ENCODE measurements at regions not wholly inside any gene's neighbourhood (a gene's known extent, or its start where the extent isn't known, plus 50 kb on each side); places are given as distances from the start of the nearest gene placed in this dataset.

DNA sequence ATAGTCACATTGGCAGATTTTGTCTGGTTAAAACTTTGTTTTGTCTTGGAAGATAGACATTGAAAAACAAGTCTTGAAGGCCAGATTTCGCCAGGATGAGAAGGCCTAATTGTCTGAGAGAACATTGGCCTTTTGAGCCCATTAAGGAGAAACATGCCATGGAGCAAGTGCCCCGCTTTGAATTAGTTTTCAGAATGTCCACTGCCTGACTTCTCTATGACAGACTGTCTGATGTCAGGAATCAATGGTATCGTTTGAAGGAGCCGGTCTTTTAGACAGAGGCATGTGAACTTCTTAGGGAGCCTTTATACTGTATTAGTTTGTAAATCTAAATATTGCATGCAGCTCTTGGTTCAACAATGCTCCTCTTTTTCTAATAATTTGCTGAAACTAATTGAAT, 155.9 kb downstream of the DLEU7 start:
- intact Hi-C loops (cut with DNase I; ENCODE audit: low total_unique reads) = no loop called here
- no peaks in the 10 kb centered on the region for H3K36me3 ChIP-seq
- DNase-seq = no peak
- TF ChIP-seq, protein P1, sequence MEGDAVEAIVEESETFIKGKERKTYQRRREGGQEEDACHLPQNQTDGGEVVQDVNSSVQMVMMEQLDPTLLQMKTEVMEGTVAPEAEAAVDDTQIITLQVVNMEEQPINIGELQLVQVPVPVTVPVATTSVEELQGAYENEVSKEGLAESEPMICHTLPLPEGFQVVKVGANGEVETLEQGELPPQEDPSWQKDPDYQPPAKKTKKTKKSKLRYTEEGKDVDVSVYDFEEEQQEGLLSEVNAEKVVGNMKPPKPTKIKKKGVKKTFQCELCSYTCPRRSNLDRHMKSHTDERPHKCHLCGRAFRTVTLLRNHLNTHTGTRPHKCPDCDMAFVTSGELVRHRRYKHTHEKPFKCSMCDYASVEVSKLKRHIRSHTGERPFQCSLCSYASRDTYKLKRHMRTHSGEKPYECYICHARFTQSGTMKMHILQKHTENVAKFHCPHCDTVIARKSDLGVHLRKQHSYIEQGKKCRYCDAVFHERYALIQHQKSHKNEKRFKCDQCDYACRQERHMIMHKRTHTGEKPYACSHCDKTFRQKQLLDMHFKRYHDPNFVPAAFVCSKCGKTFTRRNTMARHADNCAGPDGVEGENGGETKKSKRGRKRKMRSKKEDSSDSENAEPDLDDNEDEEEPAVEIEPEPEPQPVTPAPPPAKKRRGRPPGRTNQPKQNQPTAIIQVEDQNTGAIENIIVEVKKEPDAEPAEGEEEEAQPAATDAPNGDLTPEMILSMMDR (IDR thresholded peaks at IDR 0.05) = no peak
- no peak overlapping the region for H3K27ac ChIP-seq
- H3K9me3 ChIP-seq = no peaks in the 10 kb centered on the region
- WGBS, 5 donors = 93 to 97% (median 96%) methylated on average over 4 of the region's 4 CpGs
- no peaks in the 10 kb centered on the region for H3K27me3 ChIP-seq
- H3K4me1 ChIP-seq = peaks cover 0 to 40% (median 8%) of the 10 kb centered on the region in 4 donors
- no peak overlapping the region for H3K4me3 ChIP-seq

DNA sequence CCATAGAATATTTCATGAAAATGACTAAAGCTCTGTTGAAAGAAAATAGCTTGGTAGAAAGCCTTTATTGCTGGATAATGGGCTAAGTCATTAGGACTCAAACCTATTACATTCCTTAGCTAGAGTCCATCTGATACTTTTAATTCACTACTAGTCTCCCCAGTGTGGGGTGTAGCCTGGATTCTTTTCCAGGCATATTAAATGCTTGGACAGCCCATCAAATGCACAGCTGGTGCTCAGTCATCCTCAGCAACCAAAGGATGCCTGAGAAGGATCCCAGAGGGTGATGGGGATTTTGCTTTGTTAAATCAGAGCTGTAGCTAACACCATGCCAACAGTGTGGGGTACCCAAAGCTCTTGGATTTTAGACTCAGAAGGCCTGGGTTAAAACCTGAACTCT, 153.5 kb downstream of the DLEU7 start:
- no peak overlapping the region for H3K4me3 ChIP-seq
- peaks cover 0 to 47% (median 14%) of the 10 kb centered on the region in 4 donors for H3K4me1 ChIP-seq
- H3K27ac ChIP-seq = no peak overlapping the region
- no peaks in the 10 kb centered on the region for H3K27me3 ChIP-seq
- intact Hi-C loops (cut with DNase I; ENCODE audit: low total_unique reads) = no loop called here
- TF ChIP-seq EP300 (IDR thresholded peaks at IDR 0.05) = no peak
- no peak for TF ChIP-seq POLR2AphosphoS5 (IDR thresholded peaks at IDR 0.05)
- no peak for TF ChIP-seq POLR2A (IDR thresholded peaks at IDR 0.05)
- TF ChIP-seq, protein P1 (IDR thresholded peaks at IDR 0.05) = no peak
- H3K36me3 ChIP-seq = no peaks in the 10 kb centered on the region
- H3K9me3 ChIP-seq = no peaks in the 10 kb centered on the region
- no peak for DNase-seq

DNA sequence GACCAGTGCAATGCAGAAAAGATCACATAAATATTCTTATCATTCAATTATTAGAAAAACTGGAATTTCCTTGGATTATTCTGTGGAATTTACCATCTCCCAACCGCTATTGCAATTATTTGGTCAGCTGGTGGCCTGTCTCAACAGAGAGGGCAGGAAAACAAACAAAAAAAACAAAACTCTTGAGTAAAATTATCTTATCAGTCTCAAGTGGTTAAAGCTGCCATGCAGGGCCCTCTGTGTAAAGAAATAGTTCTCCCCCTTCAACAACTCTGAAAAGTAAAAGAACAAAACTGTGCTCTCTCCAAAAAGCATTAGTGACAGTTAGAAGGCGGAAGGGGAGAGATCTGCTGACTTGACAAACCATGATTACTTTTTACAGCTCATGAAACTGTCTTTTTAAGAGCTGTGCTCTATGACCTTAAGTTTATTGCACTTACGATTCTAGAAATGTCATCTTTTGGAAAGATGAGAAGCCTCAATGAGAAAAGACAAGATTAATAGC, 152.3 kb downstream of the DLEU7 start:
- DNase-seq = no peak
- intact Hi-C loops (cut with DNase I; ENCODE audit: low total_unique reads) = no loop called here
- Histone ChIP-seq H3K4me3 (no peak overlapping the region), H3K4me1 (peaks cover 0 to 36% (median 9%) of the 10 kb centered on the region in 4 donors), H3K27ac (no peak overlapping the region), H3K9me3 (no peaks in the 10 kb centered on the region), H3K36me3 (no peaks in the 10 kb centered on the region), H3K27me3 (no peaks in the 10 kb centered on the region)
- WGBS, 5 donors = 64 to 68% (median 67%) methylated on average over 3 of the region's 3 CpGs
- TF ChIP-seq EP300 (IDR thresholded peaks at IDR 0.05) (no peak), POLR2AphosphoS5 (IDR thresholded peaks at IDR 0.05) (no peak), POLR2A (IDR thresholded peaks at IDR 0.05) (no peak)
- TF ChIP-seq, protein P1 (IDR thresholded peaks at IDR 0.05) = no peak

DNA sequence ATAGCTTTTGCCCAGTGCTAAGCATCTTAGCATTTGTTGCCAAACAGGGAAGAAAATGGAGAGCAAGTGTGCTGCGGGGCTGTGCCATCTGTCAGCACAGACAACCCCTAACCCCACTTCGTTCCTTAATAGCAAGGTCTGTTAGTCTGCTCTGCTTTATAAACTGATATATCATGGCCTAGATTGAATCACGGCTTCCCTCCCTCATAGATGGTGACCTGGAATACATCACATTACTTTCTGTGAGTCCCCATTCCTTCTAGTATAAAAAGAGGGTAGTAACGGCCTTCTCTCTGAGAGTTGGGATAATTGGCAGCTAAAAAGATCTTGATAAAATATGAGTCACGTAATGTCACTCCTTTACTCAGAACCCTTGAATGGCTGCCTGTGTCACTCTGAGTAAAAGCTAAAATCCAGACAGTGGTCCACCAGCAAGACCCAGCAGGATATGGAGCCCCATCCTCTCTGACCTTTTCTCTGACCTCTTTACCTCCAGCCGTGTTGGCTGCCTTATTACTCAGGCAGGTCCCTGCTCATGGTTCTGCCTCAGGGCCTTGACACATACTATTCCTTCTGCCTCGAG, 151.7 kb downstream of the DLEU7 start:
- no peak for DNase-seq
- Histone ChIP-seq H3K9me3 (no peaks in the 10 kb centered on the region), H3K36me3 (no peaks in the 10 kb centered on the region), H3K4me3 (no peak overlapping the region), H3K27me3 (no peaks in the 10 kb centered on the region), H3K4me1 (peaks cover 0 to 32% (median 6%) of the 10 kb centered on the region in 4 donors), H3K27ac (no peak overlapping the region)
- intact Hi-C loops (cut with DNase I; ENCODE audit: low total_unique reads) = no loop called here
- TF ChIP-seq POLR2A (IDR thresholded peaks at IDR 0.05) = no peak
- TF ChIP-seq, protein P1 (IDR thresholded peaks at IDR 0.05) = no peak
- no peak for TF ChIP-seq EP300 (IDR thresholded peaks at IDR 0.05)
- no peak for TF ChIP-seq POLR2AphosphoS5 (IDR thresholded peaks at IDR 0.05)
- WGBS, 5 donors = 60 to 76% (median 72%) methylated on average over 7 of the region's 7 CpGs
